Right atrium auricular region (tissue), 2 donors: ENCODE measurements at regions not wholly inside any gene's neighbourhood (a gene's known extent, or its start where the extent isn't known, plus 50 kb on each side); places are given as distances from the start of the nearest gene placed in this dataset.

Source experiments
- DNase-seq: peaks from one replicate; pipeline ENCODE4 v3.0.0-alpha.2; 2019; ENCODE audit warnings: low spot score
- H3K27ac ChIP-seq, 2 donors: fragments of 200-600 bp; sonication (generic); 1 replicate in 1 of 2; 2 replicates in 1 of 2; pipeline ENCODE4 v1.5.1; 2016 to 2019
- H3K27me3 ChIP-seq, 2 donors: fragments of 200-600 bp; sonication (generic); one replicate each; pipeline versions ENCODE4 v1.5.1 to v1.6.0; 2017 to 2019
- H3K36me3 ChIP-seq: fragments of 200-600 bp; sonication (generic); one replicate; pipeline ENCODE4 v1.5.1; 2016
- H3K4me1 ChIP-seq, 2 donors: fragments of 200-600 bp; sonication (generic); one replicate each; pipeline versions ENCODE4 v1.5.1 to v1.6.0; 2017 to 2019
- H3K4me3 ChIP-seq, 2 donors: fragments of 200-600 bp; sonication (generic); 1 replicate in 1 of 2; 2 replicates in 1 of 2; pipeline ENCODE4 v1.5.1; 2017 to 2019; ENCODE audit warnings: mild to moderate bottlenecking in 1 of 2, moderate library complexity in 1 of 2
- H3K9me3 ChIP-seq, 2 donors: fragments of 200-600 bp; sonication (generic); one replicate each; pipeline ENCODE4 v1.5.1; 2019
- TF ChIP-seq, protein P1 (sequence below), 2 donors: fragments of 200-600 bp; sonication (generic); IDR thresholded peaks; one replicate each; pipeline ENCODE4 v1.5.1; 2019; ENCODE audit warnings: antibody characterized with exemption in 2 of 2

DNA sequence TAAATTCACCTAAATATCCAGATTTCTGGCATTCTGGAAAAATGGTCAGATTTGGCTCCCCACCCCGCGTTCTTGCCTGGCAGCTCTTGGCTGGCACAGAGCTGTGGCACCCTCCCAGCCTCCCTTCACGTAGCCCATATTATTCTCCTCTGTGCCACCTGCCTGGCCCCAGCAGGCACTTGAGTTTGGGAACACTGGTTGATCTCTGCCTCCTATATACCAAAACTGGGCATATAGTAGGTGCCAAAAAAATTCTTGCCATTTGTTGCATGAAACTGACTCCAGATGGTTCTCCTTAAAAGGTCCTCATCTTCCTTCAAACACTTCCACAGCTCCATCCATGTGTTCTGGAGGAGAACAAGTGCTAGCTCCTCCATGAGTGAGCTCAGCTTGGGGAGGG lies 167.0 kb downstream of the RPS24 start:
- Histone ChIP-seq H3K27ac (no peak overlapping the region), H3K4me1 (peaks cover 0 to 15% of the 10 kb centered on the region in 2 donors), H3K36me3 (no peaks in the 10 kb centered on the region), H3K4me3 (no peak overlapping the region), H3K9me3 (no peaks in the 10 kb centered on the region), H3K27me3 (no peaks in the 10 kb centered on the region)
- no peak for DNase-seq
- TF ChIP-seq, protein P1, sequence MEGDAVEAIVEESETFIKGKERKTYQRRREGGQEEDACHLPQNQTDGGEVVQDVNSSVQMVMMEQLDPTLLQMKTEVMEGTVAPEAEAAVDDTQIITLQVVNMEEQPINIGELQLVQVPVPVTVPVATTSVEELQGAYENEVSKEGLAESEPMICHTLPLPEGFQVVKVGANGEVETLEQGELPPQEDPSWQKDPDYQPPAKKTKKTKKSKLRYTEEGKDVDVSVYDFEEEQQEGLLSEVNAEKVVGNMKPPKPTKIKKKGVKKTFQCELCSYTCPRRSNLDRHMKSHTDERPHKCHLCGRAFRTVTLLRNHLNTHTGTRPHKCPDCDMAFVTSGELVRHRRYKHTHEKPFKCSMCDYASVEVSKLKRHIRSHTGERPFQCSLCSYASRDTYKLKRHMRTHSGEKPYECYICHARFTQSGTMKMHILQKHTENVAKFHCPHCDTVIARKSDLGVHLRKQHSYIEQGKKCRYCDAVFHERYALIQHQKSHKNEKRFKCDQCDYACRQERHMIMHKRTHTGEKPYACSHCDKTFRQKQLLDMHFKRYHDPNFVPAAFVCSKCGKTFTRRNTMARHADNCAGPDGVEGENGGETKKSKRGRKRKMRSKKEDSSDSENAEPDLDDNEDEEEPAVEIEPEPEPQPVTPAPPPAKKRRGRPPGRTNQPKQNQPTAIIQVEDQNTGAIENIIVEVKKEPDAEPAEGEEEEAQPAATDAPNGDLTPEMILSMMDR (IDR thresholded peaks at IDR 0.05), result no peak

DNA sequence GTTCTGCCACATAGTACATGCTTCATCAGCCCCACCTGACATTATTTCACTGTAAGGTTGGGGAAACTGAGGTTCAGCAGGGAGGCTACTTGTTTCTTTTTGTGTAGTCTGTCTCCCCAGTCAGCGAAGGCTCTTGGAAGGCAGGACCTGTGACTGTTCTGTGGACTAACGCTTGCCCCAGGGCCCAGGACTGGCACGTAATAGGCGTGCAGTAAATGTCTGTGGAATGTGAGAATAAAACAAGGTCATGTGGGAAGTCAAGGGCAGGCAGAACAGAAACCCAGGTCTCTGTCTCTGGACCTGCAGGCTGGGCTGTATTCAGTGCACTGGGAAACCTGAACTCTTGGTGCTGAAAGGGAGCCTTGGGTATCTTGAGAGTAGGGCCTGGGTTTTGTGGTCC lies 168.7 kb downstream of the RPS24 start:
- DNase-seq, result no peak
- Histone ChIP-seq H3K9me3 (no peaks in the 10 kb centered on the region), H3K4me1 (peaks cover 0 to 15% of the 10 kb centered on the region in 2 donors), H3K36me3 (no peaks in the 10 kb centered on the region), H3K4me3 (no peak overlapping the region), H3K27ac (no peak overlapping the region), H3K27me3 (no peaks in the 10 kb centered on the region)
- TF ChIP-seq, protein P1 (IDR thresholded peaks at IDR 0.05), result no peak

DNA sequence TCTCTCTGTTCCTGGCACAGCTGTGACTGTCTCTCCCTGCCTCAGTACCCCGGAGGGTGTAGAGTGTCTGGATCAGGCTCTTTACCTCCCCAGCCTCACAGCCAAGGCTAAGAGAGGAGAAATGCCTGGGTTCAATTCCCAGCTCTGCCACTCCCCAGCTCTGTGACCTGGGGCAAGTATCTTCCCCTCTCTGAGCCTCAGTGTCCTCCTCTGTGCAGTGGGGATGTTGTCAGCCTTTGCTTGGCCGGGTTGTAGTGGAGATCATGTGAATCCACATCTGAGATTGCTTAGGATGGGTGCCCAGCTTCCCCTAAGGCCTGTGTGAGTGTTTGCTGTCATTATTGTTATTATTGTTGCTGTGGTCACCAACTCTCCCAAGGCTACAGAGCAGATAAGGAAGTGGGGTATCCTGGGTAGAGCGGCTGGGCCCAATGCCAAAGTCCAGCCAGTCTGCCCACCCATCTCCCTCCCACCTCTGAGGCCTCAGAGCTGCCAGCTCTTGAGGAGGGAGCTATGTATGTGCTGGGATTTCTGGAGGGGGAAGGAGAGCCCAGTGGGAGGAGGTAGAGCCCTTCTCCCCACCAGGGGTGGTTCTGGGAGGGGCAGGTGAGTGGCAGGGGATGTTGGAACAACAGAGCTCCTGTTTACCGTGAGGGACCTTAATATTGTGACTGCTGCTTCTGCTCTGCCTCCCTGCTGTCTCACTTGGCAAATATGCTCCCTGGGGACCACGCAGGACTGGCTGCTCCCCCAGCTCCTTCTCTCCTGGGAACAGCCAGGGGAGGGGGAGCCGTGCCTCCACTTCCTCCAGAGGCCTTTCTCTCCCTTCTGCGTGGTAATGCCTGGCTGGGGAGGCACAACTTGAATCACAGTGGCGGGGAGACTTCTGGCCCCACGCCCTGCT lies 170.5 kb downstream of the RPS24 start:
- peak overlapping the region in 1 of 2 donors; percentile 10 for H3K27ac ChIP-seq
- DNase-seq, result no peak
- H3K4me3 ChIP-seq, result no peak overlapping the region
- no peaks in the 10 kb centered on the region for H3K27me3 ChIP-seq
- TF ChIP-seq, protein P1 (IDR thresholded peaks at IDR 0.05), result no peak
- H3K36me3 ChIP-seq, result no peaks in the 10 kb centered on the region
- H3K4me1 ChIP-seq, result peaks cover 0 to 15% of the 10 kb centered on the region in 2 donors
- H3K9me3 ChIP-seq, result no peaks in the 10 kb centered on the region

DNA sequence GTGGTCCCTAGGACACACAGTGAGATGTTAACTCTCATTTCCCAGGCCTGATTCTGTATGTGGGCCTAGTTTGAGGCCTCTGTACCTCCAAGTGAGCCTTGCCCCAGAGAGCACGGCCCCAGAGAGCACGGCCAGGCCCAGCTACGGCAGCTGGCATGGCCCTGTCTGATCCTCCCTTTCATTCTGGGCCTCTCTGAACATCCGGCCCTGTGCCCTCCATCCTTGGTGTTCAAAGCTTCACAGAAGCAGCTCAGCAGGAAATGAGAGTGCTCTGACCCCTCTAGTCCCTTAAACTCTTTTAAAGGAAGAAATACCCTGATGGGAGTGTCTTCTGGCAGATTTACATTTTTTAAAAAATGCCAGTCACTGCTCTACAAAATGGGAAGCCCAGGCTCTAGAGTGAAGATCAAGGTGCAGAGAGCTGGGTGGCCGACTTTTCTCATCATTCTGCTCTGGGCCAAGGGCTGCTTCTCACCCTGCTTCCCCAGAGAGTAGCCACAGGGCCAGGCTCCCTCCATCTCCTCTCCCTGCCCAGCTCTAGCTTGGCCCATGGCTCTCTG lies 171.9 kb downstream of the RPS24 start:
- H3K4me3 ChIP-seq, result no peak overlapping the region
- no peaks in the 10 kb centered on the region for H3K9me3 ChIP-seq
- peaks cover 0 to 15% of the 10 kb centered on the region in 2 donors for H3K4me1 ChIP-seq
- no peak for DNase-seq
- H3K27me3 ChIP-seq, result no peaks in the 10 kb centered on the region
- H3K36me3 ChIP-seq, result no peaks in the 10 kb centered on the region
- TF ChIP-seq, protein P1 (IDR thresholded peaks at IDR 0.05), result no peak
- H3K27ac ChIP-seq, result no peak overlapping the region

DNA sequence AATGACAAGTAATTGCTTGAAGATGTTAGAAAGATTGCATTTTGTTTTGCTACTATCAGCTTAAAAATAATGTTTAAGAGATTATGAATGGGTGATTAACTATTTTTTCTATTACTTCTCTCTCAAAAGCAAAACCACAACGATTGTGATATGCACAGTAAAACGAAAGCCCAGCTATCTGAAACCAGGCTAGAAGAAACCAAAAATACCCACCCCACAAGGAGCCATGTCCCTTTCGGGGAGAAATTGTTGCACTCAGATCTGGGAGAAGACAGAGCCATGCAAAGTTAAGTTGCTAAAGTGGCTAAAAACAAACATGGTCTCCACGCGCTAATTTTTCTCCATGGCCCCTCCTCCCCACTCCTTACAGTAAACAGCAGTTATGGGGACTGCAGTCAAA lies 173.6 kb downstream of the RPS24 start:
- Histone ChIP-seq H3K27me3 (no peaks in the 10 kb centered on the region), H3K27ac (no peak overlapping the region), H3K36me3 (no peaks in the 10 kb centered on the region), H3K9me3 (no peaks in the 10 kb centered on the region), H3K4me3 (no peak overlapping the region), H3K4me1 (peaks cover 0 to 23% of the 10 kb centered on the region in 2 donors)
- DNase-seq, result no peak
- TF ChIP-seq, protein P1 (IDR thresholded peaks at IDR 0.05), result no peak
